H1 (cell line): ENCODE measurements at regions not wholly inside any gene's neighbourhood (a gene's known extent, or its start where the extent isn't known, plus 50 kb on each side); places are given as distances from the start of the nearest gene placed in this dataset.

Source experiments
- CTCF ChIA-PET: fragments of 300-600 bp; sonication (Branson Sonifier 250); formaldehyde crosslinking; loops from one replicate; lab custom pipeline; 2021; ENCODE audit not compliant: partially characterized antibody; lab: Charles Lee
- POLR2A ChIA-PET: fragments of 300-600 bp; sonication (Branson Sonifier 250); formaldehyde crosslinking; loops from one replicate; lab custom pipeline; 2021; ENCODE audit warnings: inconsistent platforms; ENCODE audit not compliant: partially characterized antibody; lab: Charles Lee
- DNase-seq, 2 experiments: peaks; one replicate each; pipeline versions ENCODE4 v3.0.0 to v3.0.0-alpha.2; 2010 to 2022; ENCODE audit warnings: low spot score in 2 of 2, low read depth in 1 of 2, mixed read lengths in 1 of 2
- FAIRE-seq: peaks from 2 replicates; lab custom pipeline; 2011; peaks lifted over from hg19 to GRCh38; lab: Jason Lieb, UNC
- H2AFZ ChIP-seq: 2 replicates; pipeline ENCODE4 v1.8.1; 2012; ENCODE audit warnings: low read length, inconsistent platforms
- H2AK5ac ChIP-seq: 2 replicates; pipeline ENCODE4 v1.6.1; 2013; ENCODE audit warnings: low read depth, low read length
- H2BK120ac ChIP-seq: replicated peaks from 2 replicates; pipeline ENCODE3; 2013; ENCODE audit warnings: low read depth, low read length, inconsistent platforms
- H2BK12ac ChIP-seq: 2 replicates; pipeline ENCODE4 v1.6.1; 2013; ENCODE audit warnings: low read depth, low read length
- H2BK15ac ChIP-seq: 2 replicates; pipeline ENCODE4 v1.6.1; 2013; ENCODE audit warnings: low read length
- H2BK20ac ChIP-seq: 2 replicates; pipeline ENCODE4 v1.6.1; 2013; ENCODE audit warnings: low read length
- H2BK5ac ChIP-seq: 2 replicates; pipeline ENCODE4 v1.6.1; 2013; ENCODE audit warnings: low read depth, low read length
- H3K14ac ChIP-seq: 2 replicates; pipeline ENCODE4 v1.6.1; 2013; ENCODE audit warnings: inconsistent platforms; ENCODE audit not compliant: insufficient read length
- H3K18ac ChIP-seq: 2 replicates; pipeline ENCODE4 v1.6.1; 2013; ENCODE audit warnings: low read length; ENCODE audit errors: extremely low read depth
- H3K23ac ChIP-seq: 2 replicates; pipeline ENCODE4 v1.6.1; 2013; ENCODE audit warnings: inconsistent platforms; ENCODE audit not compliant: insufficient read length
- H3K23me2 ChIP-seq: 2 replicates; pipeline ENCODE4 v1.6.1; 2013; ENCODE audit warnings: low read depth, low read length
- H3K27ac ChIP-seq: 2 replicates; pipeline ENCODE4 v1.6.1; 2011; ENCODE audit warnings: low read depth, low read length, inconsistent platforms
- H3K27me3 ChIP-seq, 4 experiments: replicated peaks in 1 of 4; 1 replicate in 1 of 4; 2 replicates in 3 of 4; pipeline versions ENCODE4 v1.6.1 to v1.8.1; 2011 to 2013; ENCODE audit warnings: low read length in 3 of 4, mild to moderate bottlenecking in 3 of 4, inconsistent platforms in 2 of 4, mixed read lengths in 2 of 4, moderate library complexity in 1 of 4; ENCODE audit not compliant: control insufficient read depth in 3 of 4, insufficient read depth in 3 of 4; ENCODE audit errors: extremely low read depth in 1 of 4
- H3K36me3 ChIP-seq, 4 experiments: 2 replicates each; pipeline versions ENCODE4 v1.6.1 to v1.8.1; 2011 to 2013; ENCODE audit warnings: mild to moderate bottlenecking in 4 of 4, low read length in 3 of 4, moderate library complexity in 2 of 4, control low read depth in 1 of 4, inconsistent platforms in 1 of 4; ENCODE audit not compliant: insufficient read depth in 4 of 4, control insufficient read depth in 2 of 4
- H3K4ac ChIP-seq: replicated peaks from 2 replicates; pipeline ENCODE3; 2013; ENCODE audit warnings: low read length, low read depth, mixed read lengths, inconsistent platforms; ENCODE audit not compliant: insufficient read length
- H3K4me1 ChIP-seq, 4 experiments: replicated peaks in 1 of 4; 1 replicate in 1 of 4; 2 replicates in 3 of 4; pipeline versions ENCODE4 v1.6.1 to v1.8.1; 2011 to 2013; ENCODE audit warnings: low read length in 3 of 4, inconsistent platforms in 2 of 4, mixed read lengths in 1 of 4; ENCODE audit not compliant: insufficient read depth in 4 of 4, control insufficient read depth in 3 of 4
- H3K4me2 ChIP-seq, 2 experiments: 2 replicates each; pipeline versions ENCODE4 v1.6.1 to v1.8.1; 2011 to 2013; ENCODE audit warnings: low read depth in 2 of 2, low read length in 2 of 2, control low read depth in 1 of 2, inconsistent platforms in 1 of 2, mild to moderate bottlenecking in 1 of 2; ENCODE audit not compliant: insufficient read depth in 1 of 2
- H3K4me3 ChIP-seq, 4 experiments: fragments of 200-600, 300-600 bp in 1 of 4; sonication (generic), shearing (Covaris generic), sonication (Bioruptor Twin) in 1 of 4; 2 replicates each; pipeline versions ENCODE4 v1.5.1 to v1.8.1; 2011 to 2016; ENCODE audit warnings: low read length in 4 of 4, low read depth in 3 of 4, control low read depth in 2 of 4, inconsistent platforms in 2 of 4, mild to moderate bottlenecking in 2 of 4, mixed read lengths in 1 of 4, moderate library complexity in 1 of 4; ENCODE audit not compliant: insufficient read depth in 2 of 4; ENCODE audit errors: extremely low read depth in 1 of 4
- H3K56ac ChIP-seq: replicated peaks from 2 replicates; pipeline ENCODE3; 2013; ENCODE audit warnings: low read depth, mild to moderate bottlenecking, mixed read lengths, low read length, inconsistent platforms; ENCODE audit not compliant: insufficient read length
- H3K79me1 ChIP-seq: 2 replicates; pipeline ENCODE4 v1.6.1; 2013; ENCODE audit warnings: low read depth, low read length, control low read depth
- H3K79me2 ChIP-seq, 2 experiments: 2 replicates each; pipeline versions ENCODE4 v1.6.1 to v1.8.1; 2012 to 2013; ENCODE audit warnings: low read length in 2 of 2, mild to moderate bottlenecking in 2 of 2, inconsistent platforms in 1 of 2; ENCODE audit not compliant: insufficient read depth in 2 of 2, control insufficient read depth in 1 of 2
- H3K9ac ChIP-seq, 4 experiments: replicated peaks in 1 of 4; 1 replicate in 1 of 4; 2 replicates in 3 of 4; pipeline versions ENCODE4 v1.6.1 to v1.8.1; 2011 to 2013; ENCODE audit warnings: low read depth in 3 of 4, low read length in 3 of 4, control low read depth in 2 of 4, mild to moderate bottlenecking in 2 of 4, moderate library complexity in 2 of 4, inconsistent platforms in 1 of 4; ENCODE audit errors: extremely low read depth in 1 of 4
- H3K9me3 ChIP-seq, 2 experiments: 2 replicates each; pipeline versions ENCODE4 v1.6.1 to v1.8.1; 2012 to 2013; ENCODE audit warnings: mild to moderate bottlenecking in 2 of 2, moderate library complexity in 2 of 2, control low read depth in 1 of 2, inconsistent platforms in 1 of 2, low read depth in 1 of 2, low read length in 1 of 2, mixed read lengths in 1 of 2; ENCODE audit not compliant: insufficient read depth in 2 of 2
- H4K20me1 ChIP-seq, 2 experiments: replicated peaks in 1 of 2; 2 replicates each; pipeline versions ENCODE3 to v1.8.1; 2011 to 2013; ENCODE audit warnings: inconsistent platforms in 2 of 2, low read length in 2 of 2, mild to moderate bottlenecking in 1 of 2; ENCODE audit not compliant: insufficient read depth in 2 of 2, control insufficient read depth in 1 of 2
- H4K5ac ChIP-seq: 2 replicates; pipeline ENCODE4 v1.6.1; 2013; ENCODE audit warnings: low read length, low read depth, mixed read lengths, inconsistent platforms; ENCODE audit not compliant: insufficient read length
- H4K8ac ChIP-seq: 2 replicates; pipeline ENCODE4 v1.8.0; 2013; ENCODE audit warnings: mild to moderate bottlenecking, moderate library complexity, low read length, inconsistent platforms; ENCODE audit not compliant: insufficient read depth; ENCODE audit errors: extremely low read depth
- H4K91ac ChIP-seq: replicated peaks from 2 replicates; pipeline ENCODE3; 2013; ENCODE audit warnings: low read length, mixed read lengths, inconsistent platforms; ENCODE audit not compliant: insufficient read length
- BACH1 ChIP-seq: IDR thresholded peaks from 2 replicates; pipeline ENCODE4 v1.6.1; 2012; ENCODE audit warnings: low read length, improper control_type of control experiment
- BCL11A ChIP-seq, 2 experiments: IDR thresholded peaks; one replicate each; pipeline ENCODE4 v1.6.1; 2011; ENCODE audit warnings: low read depth in 2 of 2, low read length in 2 of 2, mild to moderate bottlenecking in 2 of 2
- CREB1 ChIP-seq: IDR thresholded peaks from 2 replicates; pipeline ENCODE4 v1.6.1; 2012; ENCODE audit warnings: inconsistent platforms
- JUN ChIP-seq: IDR thresholded peaks from 2 replicates; pipeline ENCODE4 v1.6.1; 2011; ENCODE audit warnings: low read depth, mild to moderate bottlenecking, improper control_type of control experiment, low read length
- PHF8 ChIP-seq: fragments of 200-600 bp; sonication (generic); conservative IDR thresholded peaks from 2 replicates; pipeline ENCODE4 v1.7.1; 2012; ENCODE audit warnings: low read depth, mild to moderate bottlenecking, inconsistent platforms, low read length, moderate library complexity
- POLR2A ChIP-seq, 2 experiments: IDR thresholded peaks; 1 replicate in 1 of 2; 2 replicates in 1 of 2; pipeline ENCODE4 v1.6.1; 2011; ENCODE audit warnings: low read depth in 2 of 2, low read length in 2 of 2, mild to moderate bottlenecking in 2 of 2; ENCODE audit errors: control extremely low read depth in 1 of 2
- WGBS, 2 experiments: shearing (Covaris generic) in 1 of 2; methylation state at CpG; one replicate each; pipeline versions ENCODE4 v1.1.6 to v1.1.7; 2013 to 2015; ENCODE audit warnings: low lambda C conversion rate in 2 of 2, mixed read lengths in 2 of 2, inconsistent platforms in 1 of 2, low coverage in 1 of 2, missing lambda C conversion rate in 1 of 2; ENCODE audit not compliant: insufficient replicate concordance in 2 of 2, insufficient coverage in 1 of 2, insufficient read length in 1 of 2; ENCODE audit errors: extremely low coverage in 1 of 2, missing lambda C conversion rate in 1 of 2; 5-methylcytosine and 5-hydroxymethylcytosine counted together

DNA sequence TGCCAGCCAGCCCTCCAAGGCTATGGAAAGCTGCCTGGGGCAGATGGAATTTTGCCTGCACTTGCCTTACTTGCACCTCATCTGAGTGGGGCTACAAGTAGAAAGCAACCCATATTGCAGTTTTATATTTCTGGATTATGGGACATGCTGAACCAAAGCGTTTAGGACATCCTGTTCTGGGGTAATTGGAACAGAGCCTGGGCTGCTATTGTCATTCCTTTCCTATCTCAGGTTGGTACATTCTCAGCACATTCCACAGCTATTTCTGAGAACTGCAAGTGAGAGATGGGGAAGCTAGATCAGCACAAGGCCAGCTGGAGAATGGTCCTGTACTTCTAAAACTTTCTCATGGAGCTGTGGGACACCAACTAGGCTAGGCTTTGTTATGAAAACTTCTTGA, 713.8 kb downstream of the KCNT2 start:
- H3K4me1 ChIP-seq, result no peaks in the 10 kb centered on the region; a peak in 1 of 7 replicates
- no peak overlapping the region for H2BK5ac ChIP-seq
- H3K9ac ChIP-seq, result no peak overlapping the region
- no peak overlapping the region for H2BK120ac ChIP-seq
- no peak overlapping the region for H3K56ac ChIP-seq
- H3K27ac ChIP-seq, result no peak overlapping the region
- no peaks in the 10 kb centered on the region for H3K79me2 ChIP-seq
- H3K4me2 ChIP-seq, result no peak overlapping the region
- peaks cover 0 to 1% (median 0%) of the 10 kb centered on the region in 4 experiments; a peak in 1 of 7 replicates for H3K27me3 ChIP-seq
- no peaks in the 10 kb centered on the region for H4K20me1 ChIP-seq
- FAIRE-seq (no peak), DNase-seq (no peak)
- no peak overlapping the region for H3K18ac ChIP-seq
- no peaks in the 10 kb centered on the region for H3K9me3 ChIP-seq
- no peak overlapping the region for H4K8ac ChIP-seq
- CTCF ChIA-PET, result interaction anchor here (0.6 to 4.8 kb wide), 3 partner anchors 9 to 518 kb away, joined by 3 to 41 read pairs (median 4); no protein-coding TSS in a partner anchor
- TF ChIP-seq JUN (no peak), CREB1 (no peak), BCL11A (IDR thresholded peaks at IDR 0.05; ENCODE audit: low read depth in 2 of 2, low read length in 2 of 2) (no peak), PHF8 (no peak), POLR2A (IDR thresholded peaks at IDR 0.05; ENCODE audit: control extremely low read depth in 1 of 2, low read depth in 2 of 2, low read length in 2 of 2) (no peak), BACH1 (no peak)
- TF ChIP-seq, all 59 proteins: peak for 0
- H2AFZ ChIP-seq, result no peak overlapping the region
- H4K91ac ChIP-seq, result no peak overlapping the region
- H2BK15ac ChIP-seq, result no peak overlapping the region
- 78% methylated on average over 1 of the region's 1 CpG; no CpG with 5 or more reads in 1 of the 2 experiments for WGBS, 2 experiments
- H2BK20ac ChIP-seq, result no peak overlapping the region
- POLR2A ChIA-PET, result no interaction called here
- no peaks in the 10 kb centered on the region for H3K23me2 ChIP-seq
- H3K36me3 ChIP-seq, result no peaks in the 10 kb centered on the region; a peak in 1 of 8 replicates
- H3K14ac ChIP-seq, result no peak overlapping the region
- no peak overlapping the region for H3K4ac ChIP-seq
- H3K4me3 ChIP-seq, result no peak overlapping the region
- H2AK5ac ChIP-seq, result no peak overlapping the region
- no peak overlapping the region for H2BK12ac ChIP-seq
- no peak overlapping the region for H4K5ac ChIP-seq
- no peak overlapping the region for H3K23ac ChIP-seq
- no peaks in the 10 kb centered on the region for H3K79me1 ChIP-seq
